A549 (cell line): ENCODE measurements at regions not wholly inside any gene's neighbourhood (a gene's known extent, or its start where the extent isn't known, plus 50 kb on each side); places are given as distances from the start of the nearest gene placed in this dataset.

Experiments used
- CHD2 ChIP-seq: fragments of 150-350 bp; IDR thresholded peaks from 2 replicates; pipeline ENCODE4 v1.6.1; 2014; ENCODE audit warnings: low read length; ENCODE audit not compliant: partially characterized antibody
- CTCF ChIP-seq: fragments of >200 bp; sonication (Bioruptor Twin); formaldehyde crosslinking; IDR thresholded peaks from 3 replicates; pipeline ENCODE4 v1.5.1; 2016
- EP300 ChIP-seq, 2 experiments: fragments of >200 bp; sonication (Bioruptor Twin); formaldehyde crosslinking; IDR thresholded peaks; 2 replicates in 1 of 2; 3 replicates in 1 of 2; pipeline ENCODE4 v1.6.1; 2016 to 2017
- MYC ChIP-seq: IDR thresholded peaks from 2 replicates; pipeline ENCODE4 v1.6.1; 2012; ENCODE audit warnings: mild to moderate bottlenecking, inconsistent platforms, low read length, improper control_type of control experiment, borderline replicate concordance
- POLR2A ChIP-seq: IDR thresholded peaks from 2 replicates; pipeline ENCODE4 v1.6.1; 2012; ENCODE audit warnings: mild to moderate bottlenecking, low read length
- RAD21 ChIP-seq, 2 experiments: fragments of >200 bp in 1 of 2; sonication (Bioruptor Twin) in 1 of 2; formaldehyde crosslinking in 1 of 2; IDR thresholded peaks in 1 of 2; conservative IDR thresholded peaks in 1 of 2; 2 replicates in 1 of 2; 3 replicates in 1 of 2; pipeline ENCODE4 v1.6.1; 2012 to 2018; ENCODE audit warnings: inconsistent platforms in 1 of 2

- TF ChIP-seq CTCF (no peak), POLR2A (no peak), EP300 (IDR thresholded peaks at IDR 0.05) (no peak), CHD2 (no peak), MYC (no peak), RAD21 (conservative IDR thresholded peaks at IDR 0.05 in 1 of 2, IDR thresholded peaks at IDR 0.05 in 1 of 2) (no peak)
Measured at GRCh38 chr10:33819206-33819605, 484.7 kb upstream of the NRP1 start.
